B cell (primary cell): ENCODE measurements at regions not wholly inside any gene's neighbourhood (a gene's known extent, or its start where the extent isn't known, plus 50 kb on each side); places are given as distances from the start of the nearest gene placed in this dataset.

Source experiments
- ATAC-seq: fragments of 200-7000 bp; cut with Tn5 transposase; one replicate; pipeline ENCODE4 v1.10.0; 2021; ENCODE audit warnings: low read depth, mild to moderate bottlenecking, moderate number of reproducible peaks, moderate library complexity
- CTCF ChIA-PET: fragments of 350-600 bp; sonication (Branson Sonifier 250); formaldehyde crosslinking; loops from one replicate; lab custom pipeline; 2021; ENCODE audit warnings: antibody characterized with exemption, inconsistent platforms; lab: Charles Lee
- POLR2A ChIA-PET: fragments of 350-600 bp; sonication (Branson Sonifier 250); formaldehyde crosslinking; loops from one replicate; lab custom pipeline; 2021; ENCODE audit warnings: antibody characterized with exemption; lab: Charles Lee
- DNase-seq: peaks from one replicate; pipeline ENCODE4 v3.0.0; 2013
- H2AFZ ChIP-seq: 2 replicates; pipeline ENCODE4 v1.6.1; 2012; ENCODE audit warnings: mild to moderate bottlenecking, low read depth, low read length; ENCODE audit not compliant: insufficient read depth, poor library complexity, severe bottlenecking
- H3K27ac ChIP-seq, 2 donors: 1 replicate in 1 of 2; 2 replicates in 1 of 2; pipeline ENCODE4 v1.5.1; 2012 to 2013; ENCODE audit warnings: low read length in 2 of 2, mild to moderate bottlenecking in 2 of 2, moderate library complexity in 1 of 2
- H3K27me3 ChIP-seq, 4 experiments: fragments of 200-600 bp in 1 of 4; sonication (generic) in 1 of 4; replicated peaks in 1 of 4; 1 replicate in 2 of 4; 2 replicates in 2 of 4; pipeline versions ENCODE4 v1.6.1 to v1.7.0; 2013 to 2016; ENCODE audit warnings: low read length in 3 of 4, mild to moderate bottlenecking in 2 of 4, mixed read lengths in 1 of 4, moderate library complexity in 1 of 4; ENCODE audit not compliant: insufficient read depth in 4 of 4, control insufficient read depth in 3 of 4; ENCODE audit errors: control extremely low read depth in 1 of 4
- H3K36me3 ChIP-seq, 2 experiments: replicated peaks in 1 of 2; 1 replicate in 1 of 2; 2 replicates in 1 of 2; pipeline versions ENCODE4 v1.6.1 to v1.7.1; 2013; ENCODE audit warnings: low read length in 1 of 2; ENCODE audit not compliant: insufficient read depth in 2 of 2, control insufficient read depth in 1 of 2; ENCODE audit errors: control extremely low read depth in 1 of 2, extremely low read depth in 1 of 2
- H3K4me1 ChIP-seq, 2 donors: fragments of 200-600 bp in 1 of 2; sonication (generic) in 1 of 2; 1 replicate in 1 of 2; 2 replicates in 1 of 2; pipeline versions ENCODE4 v1.5.1 to v1.6.1; 2013 to 2017; ENCODE audit warnings: low read length in 2 of 2; ENCODE audit not compliant: control insufficient read depth in 2 of 2, insufficient read depth in 2 of 2
- H3K4me2 ChIP-seq: replicated peaks from 2 replicates; pipeline ENCODE3; 2012; ENCODE audit warnings: mild to moderate bottlenecking, low read depth, low read length; ENCODE audit not compliant: poor library complexity, severe bottlenecking
- H3K4me3 ChIP-seq, 5 experiments: fragments of 200-600 bp in 1 of 5; sonication (generic) in 1 of 5; 1 replicate in 3 of 5; 2 replicates in 2 of 5; pipeline versions ENCODE4 v1.5.1 to v1.7.0; 2011 to 2016; ENCODE audit warnings: low read length in 4 of 5, mild to moderate bottlenecking in 4 of 5, low read depth in 2 of 5, control low read depth in 1 of 5, moderate library complexity in 1 of 5; ENCODE audit not compliant: insufficient read depth in 1 of 5; ENCODE audit errors: control extremely low read depth in 1 of 5, extremely low read depth in 1 of 5
- H3K79me2 ChIP-seq: fragments of 200-600 bp; sonication (generic); one replicate; pipeline ENCODE4 v1.6.0; 2016; ENCODE audit warnings: low read length; ENCODE audit not compliant: control insufficient read depth, insufficient read depth
- H3K9ac ChIP-seq: fragments of 200-600 bp; sonication (generic); 2 replicates; pipeline ENCODE4 v1.6.1; 2017; ENCODE audit warnings: mild to moderate bottlenecking, low read length, moderate library complexity
- H3K9me3 ChIP-seq, 3 donors: one replicate each; pipeline versions ENCODE4 v1.6.1 to v1.7.1; 2013; ENCODE audit warnings: low read length in 2 of 3; ENCODE audit not compliant: control insufficient read depth in 2 of 3, insufficient read depth in 1 of 3; ENCODE audit errors: control extremely low read depth in 1 of 3
- H4K20me1 ChIP-seq: 2 replicates; pipeline ENCODE4 v1.6.0; 2012; ENCODE audit warnings: mild to moderate bottlenecking, low read length; ENCODE audit not compliant: insufficient read depth, control insufficient read depth, poor library complexity, severe bottlenecking
- H3K27ac Mint-ChIP-seq: one replicate; pipeline ENCODE4 v1.8.0; 2021; ENCODE audit warnings: mixed read lengths
- H3K27me3 Mint-ChIP-seq: one replicate; pipeline ENCODE4 v1.8.0; 2021; ENCODE audit warnings: mixed read lengths
- H3K4me1 Mint-ChIP-seq: one replicate; pipeline ENCODE4 v1.8.0; 2021; ENCODE audit warnings: mixed read lengths
- H3K4me3 Mint-ChIP-seq: one replicate; pipeline ENCODE4 v1.8.0; 2021; ENCODE audit warnings: mixed read lengths
- H3K9me3 Mint-ChIP-seq: one replicate; pipeline ENCODE4 v1.8.0; 2022; ENCODE audit warnings: mixed read lengths; ENCODE audit not compliant: insufficient read depth
- EZH2 ChIP-seq: IDR thresholded peaks from 2 replicates; pipeline ENCODE4 v1.6.1; 2012; ENCODE audit warnings: borderline replicate concordance, low read depth, mild to moderate bottlenecking, moderate library complexity, low read length; ENCODE audit not compliant: insufficient read depth, poor library complexity, severe bottlenecking
- WGBS: methylation state at CpG from one replicate; pipeline ENCODE4 v1.1.5; 2013; ENCODE audit warnings: missing lambda C conversion rate; ENCODE audit not compliant: insufficient coverage; 5-methylcytosine and 5-hydroxymethylcytosine counted together
- intact Hi-C: fragments of 100-400 bp; cut with micrococcal nuclease; formaldehyde crosslinking; loops from one replicate; pipeline ENCODE4 v1.10.0; 2022
- TF ChIP-seq, protein P1 (sequence below): fragments of 200-600 bp; IDR thresholded peaks from one replicate; pipeline ENCODE4 v1.8.0; 2022; ENCODE audit warnings: antibody characterized with exemption, mild to moderate bottlenecking

DNA sequence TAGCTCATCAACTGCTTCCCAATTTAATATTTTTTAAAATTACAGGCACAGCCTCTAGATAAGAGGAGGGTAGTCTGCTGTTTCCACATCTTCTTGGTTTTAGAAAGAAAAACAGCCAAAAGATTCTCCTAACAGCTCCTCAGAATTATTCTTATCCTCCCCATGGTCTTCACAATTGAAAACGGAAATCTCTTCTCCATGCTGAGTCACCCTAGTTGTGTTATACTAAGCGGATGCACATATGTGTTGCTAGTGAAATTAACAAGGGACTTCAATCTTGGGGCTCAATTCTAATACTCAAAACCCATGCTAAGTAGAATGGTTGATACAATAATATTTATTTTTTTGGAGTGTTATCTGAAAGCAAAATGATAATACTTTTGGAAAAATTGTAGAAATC is 71.9 kb upstream of the NPY start:
- ATAC-seq (no peak), DNase-seq (no peak)
- Histone ChIP-seq H3K27me3 (no peaks in the 10 kb centered on the region), H3K4me1 (no peaks in the 10 kb centered on the region), H3K27ac (no peak overlapping the region), H3K9ac (no peak overlapping the region), H3K79me2 (no peaks in the 10 kb centered on the region), H3K9me3 (no peaks in the 10 kb centered on the region), H3K4me2 (no peak overlapping the region), H3K36me3 (no peaks in the 10 kb centered on the region), H3K4me3 (no peak overlapping the region), H2AFZ (no peak overlapping the region), H4K20me1 (no peaks in the 10 kb centered on the region)
- WGBS, result no CpG with 5 or more reads among the region's 2 CpGs
- H3K4me1 Mint-ChIP-seq, result no peaks in the 10 kb centered on the region
- no peaks in the 10 kb centered on the region for H3K9me3 Mint-ChIP-seq
- peaks cover 4% of the 10 kb centered on the region for H3K27me3 Mint-ChIP-seq
- POLR2A ChIA-PET, result no interaction called here
- H3K4me3 Mint-ChIP-seq, result no peak overlapping the region
- H3K27ac Mint-ChIP-seq, result no peak overlapping the region
- TF ChIP-seq EZH2, result no peak
- TF ChIP-seq, protein P1, sequence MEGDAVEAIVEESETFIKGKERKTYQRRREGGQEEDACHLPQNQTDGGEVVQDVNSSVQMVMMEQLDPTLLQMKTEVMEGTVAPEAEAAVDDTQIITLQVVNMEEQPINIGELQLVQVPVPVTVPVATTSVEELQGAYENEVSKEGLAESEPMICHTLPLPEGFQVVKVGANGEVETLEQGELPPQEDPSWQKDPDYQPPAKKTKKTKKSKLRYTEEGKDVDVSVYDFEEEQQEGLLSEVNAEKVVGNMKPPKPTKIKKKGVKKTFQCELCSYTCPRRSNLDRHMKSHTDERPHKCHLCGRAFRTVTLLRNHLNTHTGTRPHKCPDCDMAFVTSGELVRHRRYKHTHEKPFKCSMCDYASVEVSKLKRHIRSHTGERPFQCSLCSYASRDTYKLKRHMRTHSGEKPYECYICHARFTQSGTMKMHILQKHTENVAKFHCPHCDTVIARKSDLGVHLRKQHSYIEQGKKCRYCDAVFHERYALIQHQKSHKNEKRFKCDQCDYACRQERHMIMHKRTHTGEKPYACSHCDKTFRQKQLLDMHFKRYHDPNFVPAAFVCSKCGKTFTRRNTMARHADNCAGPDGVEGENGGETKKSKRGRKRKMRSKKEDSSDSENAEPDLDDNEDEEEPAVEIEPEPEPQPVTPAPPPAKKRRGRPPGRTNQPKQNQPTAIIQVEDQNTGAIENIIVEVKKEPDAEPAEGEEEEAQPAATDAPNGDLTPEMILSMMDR, result no peak
- CTCF ChIA-PET, result no interaction called here
- intact Hi-C loops, result no loop called here

DNA sequence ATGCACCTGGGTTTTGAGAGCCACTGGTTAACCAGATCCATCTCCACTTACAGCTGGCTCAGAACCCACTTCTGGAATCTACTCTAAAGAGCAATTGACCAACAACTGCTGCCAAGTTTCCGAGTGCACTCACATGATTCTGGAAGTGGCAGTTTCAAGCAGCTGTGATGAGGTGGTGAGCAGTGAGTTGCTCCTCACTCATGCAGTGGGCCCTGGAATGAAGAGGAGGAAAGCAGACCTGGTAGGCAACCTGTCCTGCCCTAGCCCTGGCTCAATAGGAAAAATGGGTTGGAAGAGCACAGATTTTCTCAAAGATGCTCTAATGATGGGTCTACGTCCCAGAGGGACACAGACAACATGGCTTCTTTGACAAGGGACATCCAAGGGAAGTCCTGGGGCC is 70.7 kb upstream of the NPY start:
- Mint-ChIP-seq H3K27ac (no peak overlapping the region), H3K4me1 (no peaks in the 10 kb centered on the region), H3K27me3 (peaks cover 10% of the 10 kb centered on the region), H3K4me3 (no peak overlapping the region), H3K9me3 (no peaks in the 10 kb centered on the region)
- Histone ChIP-seq H3K79me2 (no peaks in the 10 kb centered on the region), H3K4me2 (no peak overlapping the region), H4K20me1 (no peaks in the 10 kb centered on the region), H3K9me3 (peaks cover 0 to 3% (median 0%) of the 10 kb centered on the region in 3 donors), H3K27ac (no peak overlapping the region), H3K9ac (no peak overlapping the region), H3K4me1 (no peaks in the 10 kb centered on the region), H2AFZ (no peak overlapping the region), H3K4me3 (no peak overlapping the region), H3K27me3 (no peaks in the 10 kb centered on the region), H3K36me3 (no peaks in the 10 kb centered on the region)
- POLR2A ChIA-PET, result no interaction called here
- intact Hi-C loops, result no loop called here
- CTCF ChIA-PET, result no interaction called here
- ATAC-seq (no peak), DNase-seq (no peak)
- TF ChIP-seq, protein P1, result no peak
- TF ChIP-seq EZH2, result no peak
- WGBS, result 67% methylated on average over 2 of the region's 2 CpGs
